ENCODE measurements at regions not wholly inside any gene's neighbourhood (a gene's known extent, or its start where the extent isn't known, plus 50 kb on each side); places are given as distances from the start of the nearest gene placed in this dataset.

GRCh38 chr2:34660741-34661140 is 1061.6 kb upstream of the FAM98A start:
- POLR2A ChIA-PET (ENCODE audit: low non-redundant PET): no interaction called here
- no peaks in the 10 kb centered on the region for H3K4me1 ChIP-seq (ENCODE audit: insufficient read depth, low read length, poor library complexity, severe bottlenecking)
- no peaks in the 10 kb centered on the region for H3K9me3 ChIP-seq (ENCODE audit: low read depth, low read length, poor library complexity, severe bottlenecking)
- no peak for TF ChIP-seq CTCF (conservative IDR thresholded peaks at IDR 0.05; ENCODE audit: low read depth, low read length)
- no peak for TF ChIP-seq EZH2 (IDR thresholded peaks at IDR 0.05; ENCODE audit: borderline replicate concordance, low read depth, low read length, poor library complexity, severe bottlenecking)
- CTCF ChIA-PET: no interaction called here
- BruUV-seq (replicated peaks): no TSS peak
- peak; percentile 2 for DNase-seq (ENCODE audit: low spot score)
- intact Hi-C loops (cut with micrococcal nuclease; ENCODE audit: unreplicated experiment): no loop called here
- H3K27me3 ChIP-seq (replicated peaks; ENCODE audit: insufficient read depth, low read depth, low read length, poor library complexity): no peaks in the 10 kb centered on the region
- H3K4me3 ChIP-seq (ENCODE audit: low read depth, low read length, poor library complexity, severe bottlenecking): no peak overlapping the region
- H3K36me3 ChIP-seq (ENCODE audit: insufficient read depth, low read length, poor library complexity, severe bottlenecking): no peaks in the 10 kb centered on the region
- no peak overlapping the region for H3K27ac ChIP-seq (ENCODE audit: low read depth, low read length, poor library complexity, severe bottlenecking)

- TF ChIP-seq EZH2 (IDR thresholded peaks at IDR 0.05; ENCODE audit: borderline replicate concordance, low read depth, low read length, poor library complexity, severe bottlenecking) (no peak), CTCF (conservative IDR thresholded peaks at IDR 0.05; ENCODE audit: low read depth, low read length) (no peak)
- ChIA-PET POLR2A (ENCODE audit: low non-redundant PET) (no interaction called here), CTCF (no interaction called here)
- no peaks in the 10 kb centered on the region for H3K27me3 ChIP-seq (replicated peaks; ENCODE audit: insufficient read depth, low read depth, low read length, poor library complexity)
- intact Hi-C loops (cut with micrococcal nuclease; ENCODE audit: unreplicated experiment): no loop called here
- H3K27ac ChIP-seq (ENCODE audit: low read depth, low read length, poor library complexity, severe bottlenecking): no peak overlapping the region
- no peaks in the 10 kb centered on the region for H3K9me3 ChIP-seq (ENCODE audit: low read depth, low read length, poor library complexity, severe bottlenecking)
- DNase-seq (ENCODE audit: low spot score): no peak
- H3K36me3 ChIP-seq (ENCODE audit: insufficient read depth, low read length, poor library complexity, severe bottlenecking): no peaks in the 10 kb centered on the region
- no peak overlapping the region for H3K4me3 ChIP-seq (ENCODE audit: low read depth, low read length, poor library complexity, severe bottlenecking)
- H3K4me1 ChIP-seq (ENCODE audit: insufficient read depth, low read length, poor library complexity, severe bottlenecking): no peaks in the 10 kb centered on the region
- BruUV-seq (replicated peaks): no TSS peak
These were observed 1057.5 kb upstream of the FAM98A start for GRCh38 chr2:34656632-34657031.

GRCh38 chr2:34652636-34653035 is 1053.5 kb upstream of the FAM98A start:
- no TSS peak for BruUV-seq (replicated peaks)
- no peaks in the 10 kb centered on the region for H3K9me3 ChIP-seq (ENCODE audit: low read depth, low read length, poor library complexity, severe bottlenecking)

More at GRCh38 chr2:34652636-34653035, 1053.5 kb upstream of the FAM98A start:
- TF ChIP-seq CTCF (conservative IDR thresholded peaks at IDR 0.05; ENCODE audit: low read depth, low read length) (no peak), EZH2 (IDR thresholded peaks at IDR 0.05; ENCODE audit: borderline replicate concordance, low read depth, low read length, poor library complexity, severe bottlenecking) (no peak)
- no peak overlapping the region for H3K4me3 ChIP-seq (ENCODE audit: low read depth, low read length, poor library complexity, severe bottlenecking)
- intact Hi-C loops (cut with micrococcal nuclease; ENCODE audit: unreplicated experiment): no loop called here
- H3K4me1 ChIP-seq (ENCODE audit: insufficient read depth, low read length, poor library complexity, severe bottlenecking): no peaks in the 10 kb centered on the region
- peak; percentile 28 for DNase-seq (ENCODE audit: low spot score)
- H3K27me3 ChIP-seq (replicated peaks; ENCODE audit: insufficient read depth, low read depth, low read length, poor library complexity): no peaks in the 10 kb centered on the region
- CTCF ChIA-PET: no interaction called here
- POLR2A ChIA-PET (ENCODE audit: low non-redundant PET): no interaction called here
- no peak overlapping the region for H3K27ac ChIP-seq (ENCODE audit: low read depth, low read length, poor library complexity, severe bottlenecking)
- H3K36me3 ChIP-seq (ENCODE audit: insufficient read depth, low read length, poor library complexity, severe bottlenecking): no peaks in the 10 kb centered on the region
